ENCODE measurements at regions not wholly inside any gene's neighbourhood (a gene's known extent, or its start where the extent isn't known, plus 50 kb on each side); places are given as distances from the start of the nearest gene placed in this dataset.

DNA sequence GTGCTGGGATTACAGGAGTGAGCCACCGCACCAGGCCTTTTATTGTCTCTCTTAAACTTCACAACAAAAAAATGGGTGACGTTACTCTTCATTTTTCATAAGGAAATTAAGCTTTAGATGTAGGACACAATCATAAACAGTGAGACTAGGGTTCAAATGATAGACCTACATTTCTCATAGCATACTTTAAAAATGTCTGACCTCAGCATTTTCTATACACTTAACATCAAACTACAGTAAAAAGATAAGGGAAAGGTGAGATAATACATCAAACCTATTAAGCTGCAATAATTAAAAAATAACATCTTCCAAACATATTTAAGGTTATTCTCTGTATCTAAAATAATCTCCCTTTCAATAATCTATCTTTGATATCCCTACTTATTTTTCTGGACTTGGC is 914.2 kb downstream of the FAM181B start:
- no peak for TF ChIP-seq NBN (IDR thresholded peaks at IDR 0.05)
- TF ChIP-seq, protein P1, sequence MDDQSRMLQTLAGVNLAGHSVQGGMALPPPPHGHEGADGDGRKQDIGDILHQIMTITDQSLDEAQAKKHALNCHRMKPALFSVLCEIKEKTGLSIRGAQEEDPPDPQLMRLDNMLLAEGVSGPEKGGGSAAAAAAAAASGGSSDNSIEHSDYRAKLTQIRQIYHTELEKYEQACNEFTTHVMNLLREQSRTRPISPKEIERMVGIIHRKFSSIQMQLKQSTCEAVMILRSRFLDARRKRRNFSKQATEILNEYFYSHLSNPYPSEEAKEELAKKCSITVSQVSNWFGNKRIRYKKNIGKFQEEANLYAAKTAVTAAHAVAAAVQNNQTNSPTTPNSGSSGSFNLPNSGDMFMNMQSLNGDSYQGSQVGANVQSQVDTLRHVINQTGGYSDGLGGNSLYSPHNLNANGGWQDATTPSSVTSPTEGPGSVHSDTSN (IDR thresholded peaks at IDR 0.05; ENCODE audit: insufficient replicate concordance, low read depth, low read length) = no peak
- no peak for TF ChIP-seq TAF1 (IDR thresholded peaks at IDR 0.05; ENCODE audit: borderline replicate concordance, low read depth, low read length)
- TF ChIP-seq KDM1A (IDR thresholded peaks at IDR 0.05; ENCODE audit: borderline replicate concordance) = no peak
- TF ChIP-seq GABPA (IDR thresholded peaks at IDR 0.05; ENCODE audit: low read depth) = no peak
- TF ChIP-seq MEF2A (IDR thresholded peaks at IDR 0.05; ENCODE audit: insufficient read depth, low read depth, low read length) = no peak
- TF ChIP-seq STAT1 (conservative IDR thresholded peaks at IDR 0.05) = no peak
- no peak for TF ChIP-seq ZNF217 (IDR thresholded peaks at IDR 0.05)
- TF ChIP-seq BACH1 (IDR thresholded peaks at IDR 0.05; ENCODE audit: borderline replicate concordance) = no peak
- no peak for TF ChIP-seq CBFB (IDR thresholded peaks at IDR 0.05; ENCODE audit: low read depth)
- TF ChIP-seq, protein P2, sequence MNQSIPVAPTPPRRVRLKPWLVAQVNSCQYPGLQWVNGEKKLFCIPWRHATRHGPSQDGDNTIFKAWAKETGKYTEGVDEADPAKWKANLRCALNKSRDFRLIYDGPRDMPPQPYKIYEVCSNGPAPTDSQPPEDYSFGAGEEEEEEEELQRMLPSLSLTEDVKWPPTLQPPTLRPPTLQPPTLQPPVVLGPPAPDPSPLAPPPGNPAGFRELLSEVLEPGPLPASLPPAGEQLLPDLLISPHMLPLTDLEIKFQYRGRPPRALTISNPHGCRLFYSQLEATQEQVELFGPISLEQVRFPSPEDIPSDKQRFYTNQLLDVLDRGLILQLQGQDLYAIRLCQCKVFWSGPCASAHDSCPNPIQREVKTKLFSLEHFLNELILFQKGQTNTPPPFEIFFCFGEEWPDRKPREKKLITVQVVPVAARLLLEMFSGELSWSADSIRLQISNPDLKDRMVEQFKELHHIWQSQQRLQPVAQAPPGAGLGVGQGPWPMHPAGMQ (IDR thresholded peaks at IDR 0.05; ENCODE audit: borderline replicate concordance) = no peak
- H3K9ac ChIP-seq (ENCODE audit: control insufficient read depth, insufficient read depth, low read length) = no peak overlapping the region
- ChIA-PET RAD21 (ENCODE audit: unreplicated experiment) (no interaction called here), CTCF (interaction anchor here (0.7 kb wide), 1 partner anchor 32 kb away, joined by 3 read pairs; no protein-coding TSS in a partner anchor), POLR2A (no interaction called here), SMC1A (ENCODE audit: uncharacterized antibody, unreplicated experiment) (interaction anchor here (0.6 to 1.4 kb wide), 2 partner anchors 56 to 251 kb away, joined by 3 to 4 read pairs; no protein-coding TSS in a partner anchor)
- H3K4me3 ChIP-seq = no peak overlapping the region
- H3K36me3 ChIP-seq (ENCODE audit: control insufficient read depth in 2 of 2, insufficient read depth in 2 of 2, low read length in 1 of 2) = no peaks in the 10 kb centered on the region
- in situ Hi-C loops (cut with MboI) = no loop called here
- H2AFZ ChIP-seq (ENCODE audit: control insufficient read depth, low read depth, low read length) = no peak overlapping the region
- ATAC-seq = no peak
- H4K20me1 ChIP-seq (ENCODE audit: control insufficient read depth, insufficient read depth) = no peaks in the 10 kb centered on the region
- H3K79me2 ChIP-seq (ENCODE audit: control insufficient read depth, insufficient read depth, low read length) = no peaks in the 10 kb centered on the region
- intact Hi-C loops (cut with micrococcal nuclease; ENCODE audit: unreplicated experiment) = no loop called here
- no peaks in the 10 kb centered on the region for H3K27me3 ChIP-seq (replicated peaks in 1 of 2; ENCODE audit: control insufficient read depth in 2 of 2, insufficient read depth in 2 of 2, low read length in 1 of 2)
- H3K9me3 ChIP-seq (replicated peaks; ENCODE audit: control insufficient read depth, insufficient read depth, low read length) = no peaks in the 10 kb centered on the region
- no TSS peak for BruUV-seq (replicated peaks)
- 85% methylated on average over 2 of the region's 2 CpGs for WGBS (ENCODE audit: insufficient coverage, insufficient replicate concordance, low lambda C conversion rate, missing lambda C conversion rate)
- H3K27ac ChIP-seq (ENCODE audit: control insufficient read depth, insufficient read depth) = no peak overlapping the region
- no peak for DNase-seq (ENCODE audit: low read depth, low spot score)
- no peak for FAIRE-seq
- no peak overlapping the region for H3K4me2 ChIP-seq (ENCODE audit: control insufficient read depth, insufficient read depth)
- H3K4me1 ChIP-seq (ENCODE audit: control insufficient read depth, insufficient read depth, low read length) = no peaks in the 10 kb centered on the region
